Fibroblast of villous mesenchyme (primary cell): ENCODE measurements at regions not wholly inside any gene's neighbourhood (a gene's known extent, or its start where the extent isn't known, plus 50 kb on each side); places are given as distances from the start of the nearest gene placed in this dataset.

Experiments
- DNase-seq: peaks from one replicate; pipeline ENCODE4 v3.0.0-alpha.2; 2010; ENCODE audit warnings: low read depth
- H3K4me3 ChIP-seq: 2 replicates; pipeline ENCODE4 v1.5.1; 2011; ENCODE audit warnings: low read depth, mild to moderate bottlenecking, low read length
- CTCF ChIP-seq: IDR thresholded peaks from 2 replicates; pipeline ENCODE4 v1.5.1; 2012; ENCODE audit warnings: low read depth, mild to moderate bottlenecking, low read length; ENCODE audit not compliant: insufficient read depth

- H3K4me3 ChIP-seq: no peak overlapping the region
- no peak for TF ChIP-seq CTCF
These were observed 361.9 kb downstream of the TTLL7 start for GRCh38 chr1:83637009-83637408.

GRCh38 chr1:83632906-83633305 is 366.0 kb downstream of the TTLL7 start:
- DNase-seq: no peak
- H3K4me3 ChIP-seq: no peak overlapping the region
- TF ChIP-seq CTCF: no peak

More at GRCh38 chr1:83637009-83637408, 361.9 kb downstream of the TTLL7 start:
- DNase-seq: no peak

GRCh38 chr1:83631851-83632250 is 367.1 kb downstream of the TTLL7 start:
- no peak for DNase-seq
- no peak for TF ChIP-seq CTCF
- no peak overlapping the region for H3K4me3 ChIP-seq

- H3K4me3 ChIP-seq: no peak overlapping the region
- TF ChIP-seq CTCF: no peak
- no peak for DNase-seq
These were observed 371.9 kb downstream of the TTLL7 start for GRCh38 chr1:83627045-83627444.

GRCh38 chr1:83626603-83627002 is 372.3 kb downstream of the TTLL7 start:
- no peak for TF ChIP-seq CTCF

GRCh38 chr1:83625646-83626045 is 373.3 kb downstream of the TTLL7 start:
- no peak overlapping the region for H3K4me3 ChIP-seq
- TF ChIP-seq CTCF: no peak
- no peak for DNase-seq

More at GRCh38 chr1:83626603-83627002, 372.3 kb downstream of the TTLL7 start:
- no peak overlapping the region for H3K4me3 ChIP-seq
- DNase-seq: no peak

- H3K4me3 ChIP-seq: no peak overlapping the region
- DNase-seq: no peak
- TF ChIP-seq CTCF: no peak
These were observed 378.9 kb downstream of the TTLL7 start for GRCh38 chr1:83620016-83620415.
